HepG2 (cell line): ENCODE measurements at regions not wholly inside any gene's neighbourhood (a gene's known extent, or its start where the extent isn't known, plus 50 kb on each side); places are given as distances from the start of the nearest gene placed in this dataset.

Experiments
- ATAC-seq: fragments of 200-7000 bp; cut with Tn5 transposase; 3 replicates; pipeline ENCODE4 v1.9.1; 2020; ENCODE audit warnings: mild to moderate bottlenecking, moderate library complexity
- BruUV-seq: library from RNA; stranded (reverse); fragments of 400-500 nt; replicated peaks from 2 replicates; lab custom pipeline; 2021; lab: Mats Ljungman, UMichigan
- CTCF ChIA-PET: fragments of 300-600 bp; formaldehyde crosslinking; extraction: SDS; loops from one replicate; lab custom pipeline; 2021; ENCODE audit warnings: low total read pairs, inconsistent platforms, low intra/inter-chr PET ratio; lab: Yijun Ruan, JAX
- POLR2A ChIA-PET: fragments of 350-600 bp; sonication (Branson Sonifier 250); formaldehyde crosslinking; loops from one replicate; lab custom pipeline; 2020; ENCODE audit warnings: antibody characterized with exemption, inconsistent platforms; lab: Yijun Ruan, JAX
- DNase-seq: peaks from one replicate; pipeline ENCODE4 v3.0.0-alpha.2; 2015; ENCODE audit warnings: low spot score
- FAIRE-seq: peaks from 3 replicates; lab custom pipeline; 2011; peaks lifted over from hg19 to GRCh38; lab: Jason Lieb, UNC
- H2AFZ ChIP-seq: one replicate; pipeline ENCODE4 v1.6.1; 2011; ENCODE audit warnings: low read length, inconsistent platforms
- H3K27ac ChIP-seq: fragments of 300-600 bp; 3 replicates; pipeline ENCODE4 v1.8.0; 2011; ENCODE audit warnings: mixed run types, mild to moderate bottlenecking, mixed read lengths, low read length, inconsistent platforms; ENCODE audit not compliant: insufficient read depth; ENCODE audit errors: extremely low read length
- H3K27me3 ChIP-seq, 2 experiments: fragments of 200-600 bp in 1 of 2; 2 replicates in 1 of 2; 3 replicates in 1 of 2; pipeline versions ENCODE4 v1.6.0 to v1.8.0; 2011; ENCODE audit warnings: low read length in 2 of 2, mild to moderate bottlenecking in 2 of 2, moderate library complexity in 2 of 2, inconsistent platforms in 1 of 2; ENCODE audit not compliant: insufficient read depth in 2 of 2, control insufficient read depth in 1 of 2
- H3K36me3 ChIP-seq, 2 experiments: fragments of 200-600 bp in 1 of 2; replicated peaks in 1 of 2; 2 replicates in 1 of 2; 3 replicates in 1 of 2; pipeline versions ENCODE4 v1.5.1 to v1.8.0; 2011; ENCODE audit warnings: low read length in 2 of 2, inconsistent platforms in 1 of 2; ENCODE audit not compliant: insufficient read depth in 2 of 2, control insufficient read depth in 1 of 2
- H3K4me1 ChIP-seq: 2 replicates; pipeline ENCODE4 v1.5.1; 2012; ENCODE audit warnings: low read length, inconsistent platforms; ENCODE audit not compliant: insufficient read depth
- H3K4me2 ChIP-seq: 2 replicates; pipeline ENCODE4 v1.6.0; 2011; ENCODE audit warnings: low read depth, low read length, inconsistent platforms
- H3K4me3 ChIP-seq, 3 experiments: fragments of 200-600 bp in 1 of 3; sonication (generic), shearing (Covaris generic) in 1 of 3; replicated peaks in 1 of 3; 2 replicates each; pipeline ENCODE4 v1.5.1; 2011 to 2016; ENCODE audit warnings: low read length in 3 of 3, inconsistent platforms in 2 of 3, low read depth in 2 of 3, mild to moderate bottlenecking in 2 of 3, control low read depth in 1 of 3, mixed read lengths in 1 of 3; ENCODE audit not compliant: insufficient read depth in 1 of 3
- H3K79me2 ChIP-seq: one replicate; pipeline ENCODE4 v1.6.1; 2011; ENCODE audit warnings: low read length, inconsistent platforms; ENCODE audit not compliant: insufficient read depth
- H3K9ac ChIP-seq: 2 replicates; pipeline ENCODE4 v1.6.0; 2011; ENCODE audit warnings: mild to moderate bottlenecking, low read depth, low read length, inconsistent platforms; ENCODE audit not compliant: insufficient read depth
- H3K9me3 ChIP-seq: 2 replicates; pipeline ENCODE4 v1.5.1; 2012; ENCODE audit warnings: mild to moderate bottlenecking, low read length
- H4K20me1 ChIP-seq: 2 replicates; pipeline ENCODE4 v1.6.0; 2011; ENCODE audit warnings: inconsistent platforms, mild to moderate bottlenecking, low read length, moderate library complexity; ENCODE audit not compliant: insufficient read depth
- ATF7-NPFF ChIP-seq: sonication (generic); formaldehyde crosslinking; IDR thresholded peaks from 2 replicates; pipeline ENCODE4 v1.8.1; 2023; ENCODE audit warnings: mild to moderate bottlenecking, low read depth, missing genetic modification reagents, moderate library complexity
- CREB1 ChIP-seq, 2 experiments: fragments of 450-650 bp in 1 of 2; IDR thresholded peaks; 2 replicates each; pipeline ENCODE4 v1.6.1; 2016 to 2017; ENCODE audit warnings: control low read depth in 1 of 2, mild to moderate bottlenecking in 1 of 2, missing compliant biosample characterization in 1 of 2, missing genetic modification characterization in 1 of 2
- GPN1 ChIP-seq: sonication (generic); formaldehyde crosslinking; IDR thresholded peaks from 2 replicates; pipeline ENCODE4 v1.5.1; 2020; ENCODE audit warnings: missing genetic modification reagents, borderline replicate concordance
- KAT7 ChIP-seq: IDR thresholded peaks from 2 replicates; pipeline ENCODE4 v1.6.1; 2018; ENCODE audit warnings: borderline replicate concordance, missing compliant biosample characterization
- YEATS2 ChIP-seq: sonication (generic); formaldehyde crosslinking; IDR thresholded peaks from 2 replicates; pipeline ENCODE4 v1.4.0; 2020; ENCODE audit warnings: missing genetic modification reagents, borderline replicate concordance
- ZNF234 ChIP-seq: sonication (generic); formaldehyde crosslinking; conservative IDR thresholded peaks from 2 replicates; pipeline ENCODE4 v1.5.1; 2020; ENCODE audit warnings: mild to moderate bottlenecking, missing genetic modification reagents
- ZNF260 ChIP-seq: sonication (generic); formaldehyde crosslinking; IDR thresholded peaks from 2 replicates; pipeline ENCODE4 v1.4.0; 2020; ENCODE audit warnings: missing genetic modification reagents, low read depth, mild to moderate bottlenecking, borderline replicate concordance
- ZNF496 ChIP-seq: sonication (generic); formaldehyde crosslinking; IDR thresholded peaks from 2 replicates; pipeline ENCODE4 v1.8.1; 2023; ENCODE audit warnings: mild to moderate bottlenecking, moderate library complexity, missing genetic modification reagents; ENCODE audit not compliant: insufficient replicate concordance
- WGBS: methylation state at CpG from one replicate; pipeline ENCODE4 v1.1.6; 2017; ENCODE audit warnings: low lambda C conversion rate; 5-methylcytosine and 5-hydroxymethylcytosine counted together
- in situ Hi-C: cut with HindIII; loops from 2 replicates; pipeline ENCODE4 v1.10.0; 2017; ENCODE audit warnings: low pct_unique_long_range_greater_than_20kb; ENCODE audit not compliant: extremely low pct_ligation_motif_present
- intact Hi-C: fragments of 100-400 bp; cut with micrococcal nuclease; formaldehyde crosslinking; loops from one replicate; pipeline ENCODE4 v1.10.0; 2022; ENCODE audit not compliant: unreplicated experiment
- TF ChIP-seq, protein P1 (sequence below): sonication (generic); formaldehyde crosslinking; IDR thresholded peaks from 2 replicates; pipeline ENCODE4 v1.9.0; 2022; ENCODE audit warnings: low read depth, missing genetic modification reagents
- TF ChIP-seq, protein P2 (sequence below): sonication (generic); formaldehyde crosslinking; IDR thresholded peaks from 2 replicates; pipeline ENCODE4 v1.8.1; 2023; ENCODE audit warnings: missing genetic modification reagents, inconsistent platforms, borderline replicate concordance

DNA sequence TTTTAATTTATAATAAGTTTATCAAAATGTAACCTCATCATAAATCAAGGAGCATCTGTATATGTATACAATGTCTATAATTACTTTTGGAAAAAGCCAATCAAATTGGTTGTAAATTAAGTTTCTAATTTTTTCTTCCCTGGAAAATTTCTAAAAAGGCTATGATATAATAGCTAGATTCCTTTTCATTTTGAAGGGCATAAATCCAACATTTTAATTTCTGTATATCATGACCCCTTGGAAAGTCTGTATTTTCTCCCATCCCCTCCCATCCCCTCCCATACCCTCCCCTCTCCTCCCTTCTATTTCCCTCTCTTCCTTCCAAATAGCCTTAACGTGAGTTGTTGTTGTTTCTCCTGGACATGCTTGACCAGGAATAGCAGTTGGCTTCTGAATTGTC, 247.1 kb upstream of the FSTL5 start (continued):
- TF ChIP-seq, protein P1, sequence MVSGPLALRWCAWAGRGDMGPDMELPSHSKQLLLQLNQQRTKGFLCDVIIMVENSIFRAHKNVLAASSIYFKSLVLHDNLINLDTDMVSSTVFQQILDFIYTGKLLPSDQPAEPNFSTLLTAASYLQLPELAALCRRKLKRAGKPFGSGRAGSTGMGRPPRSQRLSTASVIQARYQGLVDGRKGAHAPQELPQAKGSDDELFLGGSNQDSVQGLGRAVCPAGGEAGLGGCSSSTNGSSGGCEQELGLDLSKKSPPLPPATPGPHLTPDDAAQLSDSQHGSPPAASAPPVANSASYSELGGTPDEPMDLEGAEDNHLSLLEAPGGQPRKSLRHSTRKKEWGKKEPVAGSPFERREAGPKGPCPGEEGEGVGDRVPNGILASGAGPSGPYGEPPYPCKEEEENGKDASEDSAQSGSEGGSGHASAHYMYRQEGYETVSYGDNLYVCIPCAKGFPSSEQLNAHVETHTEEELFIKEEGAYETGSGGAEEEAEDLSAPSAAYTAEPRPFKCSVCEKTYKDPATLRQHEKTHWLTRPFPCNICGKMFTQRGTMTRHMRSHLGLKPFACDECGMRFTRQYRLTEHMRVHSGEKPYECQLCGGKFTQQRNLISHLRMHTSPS (CRISPR knock-in tag) = no peak

DNA sequence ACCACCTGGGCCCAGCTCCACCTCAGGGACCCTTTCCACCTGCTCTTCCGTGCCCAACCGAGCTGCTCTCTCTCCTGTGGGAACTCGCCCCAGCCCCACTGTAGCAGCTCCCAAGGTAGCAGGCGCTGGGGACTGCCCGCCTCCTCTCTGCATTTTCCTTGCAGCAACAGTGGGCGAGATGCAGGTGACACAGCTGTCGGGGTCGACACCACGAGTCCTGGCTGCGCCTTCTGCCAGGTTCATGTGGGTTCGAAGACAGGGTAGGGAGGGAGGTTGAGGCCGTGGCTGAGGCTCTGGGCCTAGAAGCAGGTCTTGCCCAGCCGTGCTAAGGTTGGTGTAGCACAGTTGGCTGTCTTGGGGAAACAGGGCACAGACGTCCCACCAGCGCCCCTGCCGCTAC, 245.2 kb upstream of the FSTL5 start:
- no peaks in the 10 kb centered on the region for H3K79me2 ChIP-seq
- 56% methylated on average over 8 of the region's 16 CpGs for WGBS
- H3K27me3 ChIP-seq = no peaks in the 10 kb centered on the region
- no peak overlapping the region for H2AFZ ChIP-seq
- CTCF ChIA-PET = no interaction called here
- POLR2A ChIA-PET = no interaction called here
- no peaks in the 10 kb centered on the region for H3K9me3 ChIP-seq
- ATAC-seq (no peak), DNase-seq (no peak), FAIRE-seq (no peak)
- no peak overlapping the region for H3K4me2 ChIP-seq
- no peaks in the 10 kb centered on the region for H3K36me3 ChIP-seq
- H3K9ac ChIP-seq = no peak overlapping the region
- no peak overlapping the region for H3K4me3 ChIP-seq
- TF ChIP-seq KAT7 (CRISPR knock-in tag) = no peak
- TF ChIP-seq ZNF496 (CRISPR knock-in tag) = no peak
- no peak for TF ChIP-seq CREB1 (IDR thresholded peaks at IDR 0.05)
- no peak for TF ChIP-seq CREB1 (CRISPR knock-in tag; IDR thresholded peaks at IDR 0.05)
- no peak for TF ChIP-seq ATF7-NPFF (CRISPR knock-in tag)
- TF ChIP-seq GPN1 (CRISPR knock-in tag) = no peak
- no peak for TF ChIP-seq ZNF234
- TF ChIP-seq ZNF260 (CRISPR knock-in tag) = no peak
- no peak for TF ChIP-seq YEATS2
- TF ChIP-seq, protein P2, sequence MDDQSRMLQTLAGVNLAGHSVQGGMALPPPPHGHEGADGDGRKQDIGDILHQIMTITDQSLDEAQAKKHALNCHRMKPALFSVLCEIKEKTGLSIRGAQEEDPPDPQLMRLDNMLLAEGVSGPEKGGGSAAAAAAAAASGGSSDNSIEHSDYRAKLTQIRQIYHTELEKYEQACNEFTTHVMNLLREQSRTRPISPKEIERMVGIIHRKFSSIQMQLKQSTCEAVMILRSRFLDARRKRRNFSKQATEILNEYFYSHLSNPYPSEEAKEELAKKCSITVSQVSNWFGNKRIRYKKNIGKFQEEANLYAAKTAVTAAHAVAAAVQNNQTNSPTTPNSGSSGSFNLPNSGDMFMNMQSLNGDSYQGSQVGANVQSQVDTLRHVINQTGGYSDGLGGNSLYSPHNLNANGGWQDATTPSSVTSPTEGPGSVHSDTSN (CRISPR knock-in tag) = no peak
- BruUV-seq = no TSS peak
- intact Hi-C loops = no loop called here
- H3K27ac ChIP-seq = no peak overlapping the region
- H4K20me1 ChIP-seq = no peaks in the 10 kb centered on the region
- H3K4me1 ChIP-seq = peaks cover 5% of the 10 kb centered on the region; the same call in 1 of the 2 replicates
- in situ Hi-C loops = no loop called here
